NCI-H748 (cell line): ENCODE measurements at regions not wholly inside any gene's neighbourhood (a gene's known extent, or its start where the extent isn't known, plus 50 kb on each side); places are given as distances from the start of the nearest gene placed in this dataset.

Source experiments
- DNase-seq: peaks from one replicate; lab custom pipeline; 2025; ENCODE audit not compliant: unreplicated experiment; lab: John Stamatoyannopoulos, UW

- DNase-seq = no peak
Observed at GRCh38 chr3:59698091-59698490, 648.3 kb upstream of the CFAP20DC start.

- no peak for DNase-seq
Observed at GRCh38 chr3:59696783-59697182, 647.0 kb upstream of the CFAP20DC start.

- DNase-seq = no peak
Observed at GRCh38 chr3:59695860-59696259, 646.0 kb upstream of the CFAP20DC start.

- DNase-seq = no peak
Observed at GRCh38 chr3:59692117-59692516, 642.3 kb upstream of the CFAP20DC start.

- DNase-seq = no peak
Observed at GRCh38 chr3:59690886-59691285, 641.1 kb upstream of the CFAP20DC start.

GRCh38 chr3:59688636-59689035 is 638.8 kb upstream of the CFAP20DC start:
- DNase-seq = no peak

GRCh38 chr3:59685432-59685831 is 635.6 kb upstream of the CFAP20DC start:
- no peak for DNase-seq

GRCh38 chr3:59684766-59685165 is 634.9 kb upstream of the CFAP20DC start:
- no peak for DNase-seq

GRCh38 chr3:59680919-59681318 is 631.1 kb upstream of the CFAP20DC start:
- no peak for DNase-seq

- DNase-seq = peak; percentile 83
Observed at GRCh38 chr3:59677747-59678702, 628.2 kb upstream of the CFAP20DC start.

GRCh38 chr3:59675495-59675894 is 625.7 kb upstream of the CFAP20DC start:
- DNase-seq = no peak

- DNase-seq = no peak
Observed at GRCh38 chr3:59663076-59663850, 613.4 kb upstream of the CFAP20DC start.

GRCh38 chr3:59660852-59661625 is 611.2 kb upstream of the CFAP20DC start:
- peak; percentile 77 for DNase-seq

GRCh38 chr3:59660376-59660775 is 610.6 kb upstream of the CFAP20DC start:
- DNase-seq = peak; percentile 14

- DNase-seq = no peak
Observed at GRCh38 chr3:59659755-59660154, 609.9 kb upstream of the CFAP20DC start.

GRCh38 chr3:59658866-59659265 is 609.0 kb upstream of the CFAP20DC start:
- no peak for DNase-seq

- DNase-seq = no peak
Observed at GRCh38 chr3:59658274-59658673, 608.4 kb upstream of the CFAP20DC start.

- no peak for DNase-seq
Observed at GRCh38 chr3:59655418-59656015, 605.7 kb upstream of the CFAP20DC start.

- DNase-seq = no peak
Observed at GRCh38 chr3:59654480-59655417, 604.9 kb upstream of the CFAP20DC start.

GRCh38 chr3:59654123-59654479 is 604.3 kb upstream of the CFAP20DC start:
- DNase-seq = no peak
